HCT116 (cell line): ENCODE measurements at regions not wholly inside any gene's neighbourhood (a gene's known extent, or its start where the extent isn't known, plus 50 kb on each side); places are given as distances from the start of the nearest gene placed in this dataset.

Source experiments
- ATAC-seq: fragments of 200-7000 bp; cut with Tn5 transposase; 2 replicates; pipeline ENCODE4 v1.9.1; 2020; ENCODE audit warnings: mild to moderate bottlenecking, moderate library complexity
- BruUV-seq: library from RNA; stranded (reverse); fragments of 400-500 nt; replicated peaks from 2 replicates; lab custom pipeline; 2021; lab: Mats Ljungman, UMichigan
- CTCF ChIA-PET: fragments of 300-600 bp; sonication (Branson Sonifier 250); formaldehyde crosslinking; loops from one replicate; lab custom pipeline; 2021; ENCODE audit warnings: antibody characterized with exemption; lab: Charles Lee
- POLR2A ChIA-PET: fragments of 300-600, 350-600 bp; sonication (Branson Sonifier 250); formaldehyde crosslinking; loops from one replicate; lab custom pipeline; 2021; ENCODE audit warnings: antibody characterized with exemption; lab: Charles Lee
- RAD21 ChIA-PET, 2 experiments: fragments of 300-600 bp; sonication (Branson Sonifier 250); formaldehyde crosslinking; loops; one replicate each; lab custom pipeline; 2023; ENCODE audit warnings: low total read pairs in 2 of 2; ENCODE audit not compliant: uncharacterized antibody in 2 of 2, unreplicated experiment in 2 of 2, low non-redundant PET in 1 of 2; lab: Charles Lee
- DNase-seq: peaks from one replicate; pipeline ENCODE4 v3.0.0-alpha.2; 2010; ENCODE audit warnings: low read depth, low spot score
- H2AFZ ChIP-seq: fragments of 200-600 bp; shearing (Covaris generic), sonication (generic); 2 replicates; pipeline ENCODE4 v1.6.1; 2017; ENCODE audit warnings: low read depth, mixed run types, mixed read lengths, antibody characterized with exemption, low read length; ENCODE audit not compliant: poor library complexity, severe bottlenecking
- H3K27ac ChIP-seq: 2 replicates; pipeline ENCODE4 v1.5.1; 2012; ENCODE audit warnings: low read depth, low read length
- H3K27me3 ChIP-seq: fragments of 200-600 bp; sonication (generic); 2 replicates; pipeline ENCODE4 v1.6.1; 2016; ENCODE audit warnings: mixed run types, low read length, mixed read lengths; ENCODE audit not compliant: insufficient read depth
- H3K36me3 ChIP-seq, 2 experiments: fragments of 200-500 bp in 1 of 2; fragments of 200-600 bp in 1 of 2; sonication (Bioruptor generic) in 1 of 2; sonication (generic) in 1 of 2; 2 replicates each; pipeline versions ENCODE4 v1.5.1 to v1.6.1; 2014 to 2016; ENCODE audit warnings: low read length in 2 of 2, inconsistent platforms in 1 of 2, mixed read lengths in 1 of 2, mixed run types in 1 of 2; ENCODE audit not compliant: insufficient read depth in 2 of 2, control insufficient read depth in 1 of 2
- H3K4me1 ChIP-seq, 2 experiments: fragments of 200-600 bp in 1 of 2; sonication (generic) in 1 of 2; 2 replicates each; pipeline versions ENCODE4 v1.5.1 to v1.6.1; 2012 to 2017; ENCODE audit warnings: low read length in 2 of 2, inconsistent platforms in 1 of 2, mild to moderate bottlenecking in 1 of 2, mixed read lengths in 1 of 2, mixed run types in 1 of 2, moderate library complexity in 1 of 2; ENCODE audit not compliant: insufficient read depth in 2 of 2, control insufficient read depth in 1 of 2
- H3K4me2 ChIP-seq: fragments of 200-600 bp; sonication (generic); 2 replicates; pipeline ENCODE4 v1.6.1; 2017; ENCODE audit warnings: mixed run types, low read length, mixed read lengths
- H3K4me3 ChIP-seq, 2 experiments: fragments of 200-600 bp in 1 of 2; sonication (generic) in 1 of 2; replicated peaks in 1 of 2; 2 replicates each; pipeline ENCODE4 v1.5.1; 2011 to 2016; ENCODE audit warnings: low read length in 2 of 2, control low read depth in 1 of 2, low read depth in 1 of 2, mild to moderate bottlenecking in 1 of 2, mixed read lengths in 1 of 2, mixed run types in 1 of 2
- H3K79me2 ChIP-seq: fragments of 200-600 bp; sonication (generic); 2 replicates; pipeline ENCODE4 v1.6.1; 2017; ENCODE audit warnings: mild to moderate bottlenecking, mixed run types, low read length, moderate library complexity, mixed read lengths; ENCODE audit not compliant: insufficient read depth
- H3K9ac ChIP-seq: fragments of 200-600 bp; sonication (generic); 2 replicates; pipeline ENCODE4 v1.6.1; 2016; ENCODE audit warnings: low read length, mixed read lengths
- H3K9me2 ChIP-seq: fragments of 200-600 bp; sonication (generic), shearing (Covaris generic); 2 replicates; pipeline ENCODE4 v1.6.1; 2017; ENCODE audit warnings: mixed run types, mild to moderate bottlenecking, moderate library complexity; ENCODE audit not compliant: insufficient read depth
- H3K9me3 ChIP-seq, 2 experiments: fragments of 200-500 bp in 1 of 2; fragments of 200-600 bp in 1 of 2; sonication (Bioruptor generic) in 1 of 2; sonication (generic) in 1 of 2; 2 replicates each; pipeline ENCODE4 v1.6.1; 2014 to 2017; ENCODE audit warnings: low read length in 2 of 2, mixed read lengths in 2 of 2, inconsistent platforms in 1 of 2, low read depth in 1 of 2, mild to moderate bottlenecking in 1 of 2, mixed run types in 1 of 2, moderate library complexity in 1 of 2; ENCODE audit not compliant: control insufficient read depth in 1 of 2, insufficient read depth in 1 of 2
- H4K20me1 ChIP-seq: fragments of 200-600 bp; sonication (generic), shearing (Covaris generic); 2 replicates; pipeline ENCODE4 v1.6.1; 2017; ENCODE audit warnings: mixed run types, mild to moderate bottlenecking, moderate library complexity; ENCODE audit not compliant: insufficient read depth
- CBX3 ChIP-seq: IDR thresholded peaks from 2 replicates; pipeline ENCODE4 v1.6.1; 2012; ENCODE audit warnings: low read depth
- CEBPB ChIP-seq: IDR thresholded peaks from 2 replicates; pipeline ENCODE4 v1.6.1; 2012; ENCODE audit warnings: low read depth
- CTCF ChIP-seq, 3 experiments: fragments of 200-600 bp in 1 of 3; sonication (generic) in 1 of 3; IDR thresholded peaks in 2 of 3; conservative IDR thresholded peaks in 1 of 3; 2 replicates each; pipeline ENCODE4 v1.5.1; 2012 to 2017; ENCODE audit warnings: low read depth in 2 of 3, low read length in 2 of 3, antibody characterized with exemption in 1 of 3, borderline replicate concordance in 1 of 3, control low read depth in 1 of 3, mild to moderate bottlenecking in 1 of 3, mixed read lengths in 1 of 3, mixed run types in 1 of 3, moderate library complexity in 1 of 3; ENCODE audit not compliant: insufficient read depth in 1 of 3
- ELF1 ChIP-seq: IDR thresholded peaks from 2 replicates; pipeline ENCODE4 v1.6.1; 2012; ENCODE audit warnings: low read depth, borderline replicate concordance
- POLR2A ChIP-seq: IDR thresholded peaks from 2 replicates; pipeline ENCODE4 v1.7.0; 2011; ENCODE audit warnings: borderline replicate concordance; ENCODE audit not compliant: insufficient read depth, insufficient read length; ENCODE audit errors: extremely low read depth
- POLR2AphosphoS5 ChIP-seq: IDR thresholded peaks from 2 replicates; pipeline ENCODE4 v1.6.1; 2011; ENCODE audit warnings: mild to moderate bottlenecking, low read depth, low read length, moderate library complexity
- SIN3A ChIP-seq: IDR thresholded peaks from 2 replicates; pipeline ENCODE4 v1.6.1; 2012; ENCODE audit warnings: low read depth
- SP1 ChIP-seq: IDR thresholded peaks from 2 replicates; pipeline ENCODE4 v1.6.1; 2012; ENCODE audit warnings: low read depth
- YY1 ChIP-seq: IDR thresholded peaks from 2 replicates; pipeline ENCODE4 v1.6.1; 2011; ENCODE audit warnings: low read length, low read depth, moderate library complexity, mild to moderate bottlenecking; ENCODE audit not compliant: insufficient replicate concordance; ENCODE audit errors: extremely low read depth
- ZFX ChIP-seq: fragments of 450-650 bp; IDR thresholded peaks from 2 replicates; pipeline ENCODE4 v1.6.1; 2017
- intact Hi-C: fragments of 100-400 bp; cut with micrococcal nuclease; formaldehyde crosslinking; loops from 2 replicates; pipeline ENCODE4 v1.10.0; 2022
- TF ChIP-seq, protein P1 (sequence below): IDR thresholded peaks from 2 replicates; pipeline ENCODE4 v1.6.1; 2012
- TF ChIP-seq, protein P2 (sequence below): IDR thresholded peaks from 2 replicates; pipeline ENCODE4 v1.6.1; 2012

- no peak overlapping the region for H3K4me3 ChIP-seq
- no peak overlapping the region for H3K9ac ChIP-seq
- no peaks in the 10 kb centered on the region for H3K27me3 ChIP-seq
- no peak for TF ChIP-seq CTCF (IDR thresholded peaks at IDR 0.05 in 2 of 3, conservative IDR thresholded peaks at IDR 0.05 in 1 of 3; ENCODE audit: borderline replicate concordance in 1 of 3, insufficient read depth in 1 of 3, low read depth in 2 of 3, low read length in 2 of 3)
- TF ChIP-seq SP1 = no peak
- TF ChIP-seq, protein P1, sequence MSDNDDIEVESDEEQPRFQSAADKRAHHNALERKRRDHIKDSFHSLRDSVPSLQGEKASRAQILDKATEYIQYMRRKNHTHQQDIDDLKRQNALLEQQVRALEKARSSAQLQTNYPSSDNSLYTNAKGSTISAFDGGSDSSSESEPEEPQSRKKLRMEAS = no peak
- H2AFZ ChIP-seq = no peak overlapping the region
- H3K36me3 ChIP-seq = no peaks in the 10 kb centered on the region
- ChIA-PET RAD21 (no interaction called here), POLR2A (no interaction called here), CTCF (no interaction called here)
- H3K9me2 ChIP-seq = no peaks in the 10 kb centered on the region
- BruUV-seq = no TSS peak
- no peaks in the 10 kb centered on the region for H4K20me1 ChIP-seq
- no peaks in the 10 kb centered on the region for H3K79me2 ChIP-seq
- ATAC-seq (no peak), DNase-seq (no peak)
- intact Hi-C loops = no loop called here
- no peaks in the 10 kb centered on the region for H3K4me1 ChIP-seq
- H3K9me3 ChIP-seq = no peaks in the 10 kb centered on the region
- no peak overlapping the region for H3K4me2 ChIP-seq
- H3K27ac ChIP-seq = no peak overlapping the region
Observed at GRCh38 chr2:19208479-19209199, 149.8 kb downstream of the OSR1 start.

DNA sequence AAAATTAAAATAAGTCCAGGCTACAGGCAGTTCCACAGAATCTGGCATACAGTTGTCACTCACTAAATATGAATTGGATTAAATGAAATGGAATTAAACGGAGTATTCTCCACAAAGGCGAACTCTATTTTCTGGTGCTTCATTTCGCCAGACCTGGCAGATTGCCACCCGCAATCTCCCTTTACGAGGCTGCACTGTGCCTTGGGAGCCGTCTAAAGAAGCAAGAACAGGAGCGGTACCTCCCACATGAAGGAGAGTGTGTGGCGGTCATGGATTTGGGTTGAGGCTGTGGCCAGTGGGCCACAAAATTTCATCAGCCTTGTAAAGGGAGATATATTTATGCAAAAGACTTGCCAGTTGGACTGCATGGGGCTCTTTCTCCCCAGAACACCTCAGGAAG, 151.0 kb downstream of the OSR1 start:
- ATAC-seq (no peak), DNase-seq (no peak)
- Histone ChIP-seq H3K9ac (no peak overlapping the region), H3K27me3 (no peaks in the 10 kb centered on the region), H3K9me2 (no peaks in the 10 kb centered on the region), H2AFZ (no peak overlapping the region), H3K27ac (no peak overlapping the region), H3K9me3 (no peaks in the 10 kb centered on the region), H3K4me3 (no peak overlapping the region), H3K4me1 (no peaks in the 10 kb centered on the region), H4K20me1 (no peaks in the 10 kb centered on the region), H3K79me2 (no peaks in the 10 kb centered on the region), H3K36me3 (no peaks in the 10 kb centered on the region), H3K4me2 (no peak overlapping the region)
- no TSS peak for BruUV-seq
- intact Hi-C loops = no loop called here
- POLR2A ChIA-PET = no interaction called here
- CTCF ChIA-PET = no interaction called here
- RAD21 ChIA-PET = no interaction called here
- no peak for TF ChIP-seq CEBPB
- TF ChIP-seq, protein P2, sequence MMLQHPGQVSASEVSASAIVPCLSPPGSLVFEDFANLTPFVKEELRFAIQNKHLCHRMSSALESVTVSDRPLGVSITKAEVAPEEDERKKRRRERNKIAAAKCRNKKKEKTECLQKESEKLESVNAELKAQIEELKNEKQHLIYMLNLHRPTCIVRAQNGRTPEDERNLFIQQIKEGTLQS = no peak
- no peak for TF ChIP-seq YY1
- no peak for TF ChIP-seq POLR2A
- no peak for TF ChIP-seq ELF1
- TF ChIP-seq POLR2AphosphoS5 = no peak
- TF ChIP-seq ZFX = no peak
- no peak for TF ChIP-seq CTCF (IDR thresholded peaks at IDR 0.05 in 2 of 3, conservative IDR thresholded peaks at IDR 0.05 in 1 of 3; ENCODE audit: borderline replicate concordance in 1 of 3, insufficient read depth in 1 of 3, low read depth in 2 of 3, low read length in 2 of 3)
- no peak for TF ChIP-seq SIN3A
- TF ChIP-seq CBX3 = no peak
- no peak for TF ChIP-seq SP1
- TF ChIP-seq, protein P1 = no peak
